Glomerular visceral epithelial cell (primary cell): ENCODE measurements at regions not wholly inside any gene's neighbourhood (a gene's known extent, or its start where the extent isn't known, plus 50 kb on each side); places are given as distances from the start of the nearest gene placed in this dataset.
"Not testable (repeated sequence)": the region's sequence is repeated elsewhere in the genome, so short reads cannot be mapped to it uniquely, and the experiment has no call there.

Source experiments
- DNase-seq: peaks from one replicate; pipeline ENCODE4 v3.0.0-alpha.2; 2016; ENCODE audit errors: extremely low spot score

GRCh38 chr1:14259191-14259757 is 339.2 kb upstream of the KAZN start:
- no peak for DNase-seq

- no peak for DNase-seq
Observed at GRCh38 chr1:14260480-14260879, 338.0 kb upstream of the KAZN start.

GRCh38 chr1:14261395-14261794 is 337.1 kb upstream of the KAZN start:
- no peak for DNase-seq

- DNase-seq, result no peak
Observed at GRCh38 chr1:14262637-14263036, 335.8 kb upstream of the KAZN start.

GRCh38 chr1:14263225-14263624 is 335.3 kb upstream of the KAZN start:
- no peak for DNase-seq

- DNase-seq, result no peak
Observed at GRCh38 chr1:14263671-14264070, 334.8 kb upstream of the KAZN start.

- DNase-seq, result no peak
Observed at GRCh38 chr1:14265495-14265894, 333.0 kb upstream of the KAZN start.

- peak; percentile 34 for DNase-seq
Observed at GRCh38 chr1:14267991-14268390, 330.5 kb upstream of the KAZN start.

GRCh38 chr1:14270821-14271220 is 327.7 kb upstream of the KAZN start:
- DNase-seq, result no peak

- DNase-seq, result no peak
Observed at GRCh38 chr1:14273811-14274210, 324.7 kb upstream of the KAZN start.

GRCh38 chr1:14279891-14280290 is 318.6 kb upstream of the KAZN start:
- DNase-seq, result not testable (repeated sequence)

- no peak for DNase-seq
Observed at GRCh38 chr1:14280909-14281308, 317.6 kb upstream of the KAZN start.

- DNase-seq, result no peak
Observed at GRCh38 chr1:14281412-14281811, 317.1 kb upstream of the KAZN start.

GRCh38 chr1:14282707-14283106 is 315.8 kb upstream of the KAZN start:
- DNase-seq, result peak; percentile 43

- DNase-seq, result no peak
Observed at GRCh38 chr1:14285238-14285637, 313.2 kb upstream of the KAZN start.

- DNase-seq, result not testable (repeated sequence)
Observed at GRCh38 chr1:14291182-14291581, 307.3 kb upstream of the KAZN start.

- no peak for DNase-seq
Observed at GRCh38 chr1:14292520-14292919, 306.0 kb upstream of the KAZN start.

GRCh38 chr1:14294006-14294405 is 304.5 kb upstream of the KAZN start:
- DNase-seq, result no peak

GRCh38 chr1:14294860-14295536 is 303.5 kb upstream of the KAZN start:
- no peak for DNase-seq

- DNase-seq, result peak; percentile 62
Observed at GRCh38 chr1:14296795-14297194, 301.7 kb upstream of the KAZN start.

- DNase-seq, result no peak
Observed at GRCh38 chr1:14297356-14297755, 301.1 kb upstream of the KAZN start.

GRCh38 chr1:14298806-14299205 is 299.7 kb upstream of the KAZN start:
- no peak for DNase-seq

GRCh38 chr1:14300991-14301703 is 297.3 kb upstream of the KAZN start:
- no peak for DNase-seq
